SJCRH30 (cell line): ENCODE measurements at regions not wholly inside any gene's neighbourhood (a gene's known extent, or its start where the extent isn't known, plus 50 kb on each side); places are given as distances from the start of the nearest gene placed in this dataset.
"Not testable (repeated sequence)": the region's sequence is repeated elsewhere in the genome, so short reads cannot be mapped to it uniquely, and the experiment has no call there.

Experiments
- DNase-seq, 2 experiments: peaks; one replicate each; pipeline ENCODE4 v3.0.0-alpha.2; 2015 to 2020
- H3K27ac ChIP-seq: fragments of 250-450 bp; sonication (Bioruptor Pico); 2 replicates; pipeline ENCODE4 v1.5.1; 2020; ENCODE audit warnings: mild to moderate bottlenecking, moderate library complexity
- H3K27me3 ChIP-seq: fragments of 250-450 bp; sonication (Bioruptor Pico); 2 replicates; pipeline ENCODE4 v1.5.1; 2020; ENCODE audit warnings: mild to moderate bottlenecking, moderate library complexity
- H3K36me3 ChIP-seq: fragments of 250-450 bp; sonication (Bioruptor Pico); 2 replicates; pipeline ENCODE4 v1.5.1; 2020; ENCODE audit warnings: mild to moderate bottlenecking, moderate library complexity
- H3K4me1 ChIP-seq: fragments of 250-450 bp; sonication (Bioruptor Pico); 2 replicates; pipeline ENCODE4 v1.5.1; 2020; ENCODE audit warnings: mild to moderate bottlenecking, moderate library complexity
- H3K4me3 ChIP-seq: fragments of 250-450 bp; sonication (Bioruptor Pico); 2 replicates; pipeline ENCODE4 v1.5.1; 2020; ENCODE audit warnings: mild to moderate bottlenecking, moderate library complexity
- H3K9me3 ChIP-seq: fragments of 250-450 bp; sonication (Bioruptor Pico); replicated peaks from 2 replicates; pipeline ENCODE4 v1.5.1; 2020; ENCODE audit warnings: mild to moderate bottlenecking, moderate library complexity

GRCh38 chr12:58405363-58405762 lies 464.0 kb downstream of the ATP23 start:
- Histone ChIP-seq H3K36me3 (no peaks in the 10 kb centered on the region), H3K27me3 (peaks cover 36% of the 10 kb centered on the region), H3K4me1 (no peaks in the 10 kb centered on the region), H3K4me3 (no peak overlapping the region), H3K27ac (no peak overlapping the region), H3K9me3 (0 out of 2 replicates have a peak, but pooled peaks cover 6% of the 10 kb centered on the region)
- no peak for DNase-seq

GRCh38 chr12:58408516-58408915 lies 467.1 kb downstream of the ATP23 start:
- peak in 1 of 2 experiments; percentile 57 for DNase-seq
- H3K27me3 ChIP-seq, result peaks cover 65% of the 10 kb centered on the region

GRCh38 chr12:58412461-58413060 lies 471.2 kb downstream of the ATP23 start:
- no peak for DNase-seq
- Histone ChIP-seq H3K27me3 (peaks cover 83% of the 10 kb centered on the region), H3K27ac (no peak overlapping the region), H3K9me3 (no peaks in the 10 kb centered on the region), H3K4me1 (no peaks in the 10 kb centered on the region), H3K4me3 (no peak overlapping the region), H3K36me3 (no peaks in the 10 kb centered on the region)

More at GRCh38 chr12:58408516-58408915, 467.1 kb downstream of the ATP23 start:
- Histone ChIP-seq H3K4me3 (no peak overlapping the region), H3K27ac (no peak overlapping the region), H3K36me3 (no peaks in the 10 kb centered on the region), H3K4me1 (no peaks in the 10 kb centered on the region), H3K9me3 (no peaks in the 10 kb centered on the region)

- H3K4me3 ChIP-seq, result no peak overlapping the region
- no peaks in the 10 kb centered on the region for H3K9me3 ChIP-seq
- H3K27me3 ChIP-seq, result peaks cover 80% of the 10 kb centered on the region
- H3K4me1 ChIP-seq, result no peaks in the 10 kb centered on the region
- no peak for DNase-seq
- no peaks in the 10 kb centered on the region for H3K36me3 ChIP-seq
- no peak overlapping the region for H3K27ac ChIP-seq
Observed at GRCh38 chr12:58413794-58414193, 472.4 kb downstream of the ATP23 start.

GRCh38 chr12:58414398-58414871 lies 473.1 kb downstream of the ATP23 start:
- H3K27me3 ChIP-seq, result peaks cover 82% of the 10 kb centered on the region
- no peak overlapping the region for H3K4me3 ChIP-seq
- no peaks in the 10 kb centered on the region for H3K4me1 ChIP-seq
- no peak overlapping the region for H3K27ac ChIP-seq
- no peaks in the 10 kb centered on the region for H3K36me3 ChIP-seq
- no peaks in the 10 kb centered on the region for H3K9me3 ChIP-seq
- DNase-seq, result no peak

- H3K36me3 ChIP-seq, result no peaks in the 10 kb centered on the region
- no peaks in the 10 kb centered on the region for H3K9me3 ChIP-seq
- H3K27ac ChIP-seq, result no peak overlapping the region
- peak in 1 of 2 experiments; percentile 49 for DNase-seq
- no peaks in the 10 kb centered on the region for H3K4me1 ChIP-seq
- H3K27me3 ChIP-seq, result peaks cover 88% of the 10 kb centered on the region
- H3K4me3 ChIP-seq, result no peak overlapping the region
Observed at GRCh38 chr12:58415716-58416115, 474.3 kb downstream of the ATP23 start.

GRCh38 chr12:58416236-58416635 lies 474.9 kb downstream of the ATP23 start:
- Histone ChIP-seq H3K4me3 (no peak overlapping the region), H3K27ac (no peak overlapping the region), H3K4me1 (no peaks in the 10 kb centered on the region), H3K9me3 (no peaks in the 10 kb centered on the region), H3K27me3 (peaks cover 88% of the 10 kb centered on the region), H3K36me3 (no peaks in the 10 kb centered on the region)
- peak; percentile 63 to 84 for DNase-seq

GRCh38 chr12:58419196-58419760 lies 477.9 kb downstream of the ATP23 start:
- H3K9me3 ChIP-seq, result peaks cover 8% of the 10 kb centered on the region
- H3K27ac ChIP-seq, result no peak overlapping the region
- no peak for DNase-seq
- H3K4me3 ChIP-seq, result no peak overlapping the region
- H3K27me3 ChIP-seq, result peaks cover 82% of the 10 kb centered on the region
- H3K36me3 ChIP-seq, result no peaks in the 10 kb centered on the region
- no peaks in the 10 kb centered on the region for H3K4me1 ChIP-seq

GRCh38 chr12:58419905-58420304 lies 478.5 kb downstream of the ATP23 start:
- DNase-seq, result no peak
- H3K27me3 ChIP-seq, result peaks cover 81% of the 10 kb centered on the region
- peaks cover 6% of the 10 kb centered on the region for H3K4me1 ChIP-seq
- H3K9me3 ChIP-seq, result peaks cover 8% of the 10 kb centered on the region
- H3K36me3 ChIP-seq, result no peaks in the 10 kb centered on the region
- no peak overlapping the region for H3K27ac ChIP-seq
- no peak overlapping the region for H3K4me3 ChIP-seq

GRCh38 chr12:58420503-58420902 lies 479.1 kb downstream of the ATP23 start:
- Histone ChIP-seq H3K4me3 (no peak overlapping the region), H3K4me1 (peaks cover 12% of the 10 kb centered on the region), H3K27me3 (peaks cover 75% of the 10 kb centered on the region), H3K36me3 (no peaks in the 10 kb centered on the region), H3K27ac (no peak overlapping the region), H3K9me3 (peaks cover 8% of the 10 kb centered on the region)
- DNase-seq, result peak in 1 of 2 experiments; percentile 45

- peak in 1 of 2 experiments; percentile 52 for DNase-seq
- no peak overlapping the region for H3K4me3 ChIP-seq
- peaks cover 11% of the 10 kb centered on the region for H3K9me3 ChIP-seq
- no peak overlapping the region for H3K27ac ChIP-seq
- peaks cover 22% of the 10 kb centered on the region for H3K4me1 ChIP-seq
- no peaks in the 10 kb centered on the region for H3K36me3 ChIP-seq
- peaks cover 64% of the 10 kb centered on the region for H3K27me3 ChIP-seq
Observed at GRCh38 chr12:58421990-58422389, 480.6 kb downstream of the ATP23 start.

- peaks cover 47% of the 10 kb centered on the region for H3K27me3 ChIP-seq
- no peaks in the 10 kb centered on the region for H3K36me3 ChIP-seq
- no peak for DNase-seq
- peaks cover 22% of the 10 kb centered on the region for H3K4me1 ChIP-seq
- H3K4me3 ChIP-seq, result peak overlapping the region; percentile 42
- peaks cover 14% of the 10 kb centered on the region for H3K9me3 ChIP-seq
- peak overlapping the region; percentile 30; the same call in 1 of the 2 replicates for H3K27ac ChIP-seq
Observed at GRCh38 chr12:58424735-58425392, 483.5 kb downstream of the ATP23 start.

GRCh38 chr12:58425481-58426392 lies 484.4 kb downstream of the ATP23 start:
- DNase-seq, result peak; percentile 95 to 97
- Histone ChIP-seq H3K4me3 (peak overlapping the region; percentile 42), H3K36me3 (no peaks in the 10 kb centered on the region), H3K27ac (peak overlapping the region; percentile 30; the same call in 1 of the 2 replicates), H3K4me1 (peaks cover 22% of the 10 kb centered on the region), H3K27me3 (peaks cover 38% of the 10 kb centered on the region), H3K9me3 (peaks cover 14% of the 10 kb centered on the region)

GRCh38 chr12:58426437-58426836 lies 485.1 kb downstream of the ATP23 start:
- not testable (repeated sequence) for H3K36me3 ChIP-seq, H3K27ac ChIP-seq
- H3K9me3 ChIP-seq, result peaks cover 12% of the 10 kb centered on the region
- H3K4me3 ChIP-seq, result peak overlapping the region; percentile 42
- H3K4me1 ChIP-seq, result peaks cover 22% of the 10 kb centered on the region
- H3K27me3 ChIP-seq, result peaks cover 31% of the 10 kb centered on the region
- peak in 1 of 2 experiments; percentile 54 for DNase-seq
